Kidney (tissue), 13 donors: ENCODE measurements at regions not wholly inside any gene's neighbourhood (a gene's known extent, or its start where the extent isn't known, plus 50 kb on each side); places are given as distances from the start of the nearest gene placed in this dataset.

Experiments used
- DNase-seq, 5 donors: peaks; one replicate each; pipeline ENCODE4 v3.0.0-alpha.2; 2013 to 2020
- FAIRE-seq: peaks from 2 replicates; lab custom pipeline; 2012; peaks lifted over from hg19 to GRCh38; lab: Jason Lieb, UNC
- H3K27ac ChIP-seq, 2 donors: one replicate each; pipeline ENCODE4 v1.7.0; 2013; ENCODE audit warnings: low read depth in 2 of 2, low read length in 2 of 2, inconsistent platforms in 1 of 2
- H3K27me3 ChIP-seq: one replicate; pipeline ENCODE4 v1.7.1; 2013; ENCODE audit warnings: low read length, inconsistent platforms; ENCODE audit not compliant: control insufficient read depth, insufficient read depth
- H3K36me3 ChIP-seq, 3 donors: one replicate each; pipeline versions ENCODE4 v1.7.0 to v1.7.1; 2013; ENCODE audit warnings: low read length in 3 of 3, control low read depth in 1 of 3, inconsistent platforms in 1 of 3; ENCODE audit not compliant: insufficient read depth in 3 of 3, control insufficient read depth in 2 of 3
- H3K4me1 ChIP-seq, 3 donors: one replicate each; pipeline versions ENCODE4 v1.7.0 to v1.7.1; 2013; ENCODE audit warnings: low read length in 3 of 3, inconsistent platforms in 1 of 3, low read depth in 1 of 3; ENCODE audit not compliant: control insufficient read depth in 2 of 3, insufficient read depth in 2 of 3
- H3K4me3 ChIP-seq, 3 donors: one replicate each; pipeline versions ENCODE4 v1.7.0 to v1.8.1; 2013; ENCODE audit warnings: low read length in 3 of 3, control low read depth in 1 of 3, inconsistent platforms in 1 of 3
- H3K9ac ChIP-seq, 3 donors: one replicate each; pipeline versions ENCODE4 v1.7.0 to v1.7.1; 2013; ENCODE audit warnings: low read length in 3 of 3, control low read depth in 1 of 3, inconsistent platforms in 1 of 3
- H3K9me3 ChIP-seq, 3 donors: one replicate each; pipeline versions ENCODE4 v1.7.0 to v1.7.1; 2013; ENCODE audit warnings: low read length in 3 of 3, control low read depth in 1 of 3, inconsistent platforms in 1 of 3; ENCODE audit not compliant: control insufficient read depth in 2 of 3, insufficient read depth in 1 of 3
- intact Hi-C: fragments of 100-400 bp; cut with DNase I; formaldehyde crosslinking; loops from one replicate; pipeline ENCODE4 v1.11.1; 2022
- TF ChIP-seq, protein P1 (sequence below): IDR thresholded peaks from 3 replicates; pipeline ENCODE4 v1.5.1; 2012; ENCODE audit warnings: mild to moderate bottlenecking, moderate library complexity, borderline replicate concordance; ENCODE audit not compliant: insufficient read depth; ENCODE audit errors: extremely low read depth
- donor health status: control.
- donor health status: control.
- donor health status: control.
- donor health status: control.
- donor health status: control.
- donor health status: DM: yes; HTN: yes; CAD: no.
- donor health status: Normal renal cell carcinoma (clear cell type).

DNA sequence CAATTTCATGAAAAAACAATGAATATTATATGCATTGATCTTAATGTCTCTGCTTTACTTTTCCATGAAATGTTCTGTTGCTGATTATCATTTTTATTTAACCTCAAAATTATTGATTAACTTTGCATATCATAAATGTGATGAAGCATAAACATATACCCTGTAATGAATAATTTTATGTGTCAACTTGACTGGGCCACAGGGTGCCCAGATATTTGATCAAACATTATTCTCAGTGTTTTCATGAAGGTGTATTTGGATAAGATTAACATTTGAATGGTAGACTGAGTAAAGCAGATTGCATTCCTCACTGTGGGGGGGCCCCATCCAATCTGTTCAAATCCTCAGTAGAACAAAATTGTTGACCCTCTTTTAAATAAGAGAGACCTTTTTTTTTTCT lies 265.2 kb downstream of the CENPW start:
- Histone ChIP-seq H3K9me3 (no peaks in the 10 kb centered on the region), H3K36me3 (no peaks in the 10 kb centered on the region), H3K9ac (no peak overlapping the region), H3K4me3 (no peak overlapping the region), H3K27me3 (no peaks in the 10 kb centered on the region), H3K4me1 (no peaks in the 10 kb centered on the region), H3K27ac (no peak overlapping the region)
- FAIRE-seq (no peak), DNase-seq (no peak)
- intact Hi-C loops = no loop called here
- TF ChIP-seq, protein P1, sequence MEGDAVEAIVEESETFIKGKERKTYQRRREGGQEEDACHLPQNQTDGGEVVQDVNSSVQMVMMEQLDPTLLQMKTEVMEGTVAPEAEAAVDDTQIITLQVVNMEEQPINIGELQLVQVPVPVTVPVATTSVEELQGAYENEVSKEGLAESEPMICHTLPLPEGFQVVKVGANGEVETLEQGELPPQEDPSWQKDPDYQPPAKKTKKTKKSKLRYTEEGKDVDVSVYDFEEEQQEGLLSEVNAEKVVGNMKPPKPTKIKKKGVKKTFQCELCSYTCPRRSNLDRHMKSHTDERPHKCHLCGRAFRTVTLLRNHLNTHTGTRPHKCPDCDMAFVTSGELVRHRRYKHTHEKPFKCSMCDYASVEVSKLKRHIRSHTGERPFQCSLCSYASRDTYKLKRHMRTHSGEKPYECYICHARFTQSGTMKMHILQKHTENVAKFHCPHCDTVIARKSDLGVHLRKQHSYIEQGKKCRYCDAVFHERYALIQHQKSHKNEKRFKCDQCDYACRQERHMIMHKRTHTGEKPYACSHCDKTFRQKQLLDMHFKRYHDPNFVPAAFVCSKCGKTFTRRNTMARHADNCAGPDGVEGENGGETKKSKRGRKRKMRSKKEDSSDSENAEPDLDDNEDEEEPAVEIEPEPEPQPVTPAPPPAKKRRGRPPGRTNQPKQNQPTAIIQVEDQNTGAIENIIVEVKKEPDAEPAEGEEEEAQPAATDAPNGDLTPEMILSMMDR = no peak

DNA sequence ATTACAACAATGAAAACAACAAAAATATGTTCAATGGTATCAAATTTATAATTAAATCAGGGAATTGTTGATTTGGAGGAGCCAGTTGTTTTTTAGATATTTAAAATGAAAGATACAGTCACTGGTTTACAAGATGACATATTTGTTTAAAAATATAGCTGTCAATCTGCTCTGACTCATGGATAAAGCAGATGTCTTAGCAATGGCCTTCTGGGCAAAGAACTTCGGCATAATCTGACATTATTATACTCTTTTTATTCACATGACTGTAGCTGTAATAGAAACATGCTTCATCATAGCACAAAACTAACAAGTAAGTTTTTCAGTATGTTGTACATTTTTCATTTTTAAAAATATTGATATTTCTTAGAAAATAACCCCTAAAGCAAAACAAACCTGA lies 267.4 kb downstream of the CENPW start:
- DNase-seq (no peak), FAIRE-seq (no peak)
- no peak overlapping the region for H3K27ac ChIP-seq
- TF ChIP-seq, protein P1 = no peak
- no peak overlapping the region for H3K9ac ChIP-seq
- peaks cover 0 to 4% (median 0%) of the 10 kb centered on the region in 3 donors for H3K9me3 ChIP-seq
- H3K27me3 ChIP-seq = no peaks in the 10 kb centered on the region
- intact Hi-C loops = no loop called here
- H3K4me1 ChIP-seq = no peaks in the 10 kb centered on the region
- H3K4me3 ChIP-seq = no peak overlapping the region
- no peaks in the 10 kb centered on the region for H3K36me3 ChIP-seq

DNA sequence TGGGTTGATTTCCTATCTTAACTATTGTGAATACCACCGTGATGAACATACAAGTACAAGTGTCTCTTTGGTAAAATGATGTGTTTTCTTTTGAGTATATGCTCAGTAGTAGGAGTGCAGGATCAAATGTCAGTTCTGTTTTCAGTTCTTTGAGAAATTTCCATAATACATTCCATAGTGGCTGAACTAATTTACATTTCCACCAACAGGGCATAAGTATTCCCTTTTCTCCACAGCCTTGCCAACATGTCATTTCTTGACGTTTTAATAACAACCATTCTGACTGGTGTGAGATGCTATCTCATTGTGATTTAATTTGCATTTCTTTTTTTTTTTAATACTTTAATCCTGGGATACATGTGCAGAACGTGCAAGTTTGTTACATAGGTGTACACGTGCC lies 268.8 kb downstream of the CENPW start:
- TF ChIP-seq, protein P1 = no peak
- FAIRE-seq (no peak), DNase-seq (no peak)
- Histone ChIP-seq H3K9ac (no peak overlapping the region), H3K4me3 (no peak overlapping the region), H3K4me1 (no peaks in the 10 kb centered on the region), H3K27me3 (no peaks in the 10 kb centered on the region), H3K9me3 (peaks cover 0 to 4% (median 0%) of the 10 kb centered on the region in 3 donors), H3K27ac (no peak overlapping the region), H3K36me3 (no peaks in the 10 kb centered on the region)
- intact Hi-C loops = no loop called here
